ENCODE measurements at regions not wholly inside any gene's neighbourhood (a gene's known extent, or its start where the extent isn't known, plus 50 kb on each side); places are given as distances from the start of the nearest gene placed in this dataset.

DNA sequence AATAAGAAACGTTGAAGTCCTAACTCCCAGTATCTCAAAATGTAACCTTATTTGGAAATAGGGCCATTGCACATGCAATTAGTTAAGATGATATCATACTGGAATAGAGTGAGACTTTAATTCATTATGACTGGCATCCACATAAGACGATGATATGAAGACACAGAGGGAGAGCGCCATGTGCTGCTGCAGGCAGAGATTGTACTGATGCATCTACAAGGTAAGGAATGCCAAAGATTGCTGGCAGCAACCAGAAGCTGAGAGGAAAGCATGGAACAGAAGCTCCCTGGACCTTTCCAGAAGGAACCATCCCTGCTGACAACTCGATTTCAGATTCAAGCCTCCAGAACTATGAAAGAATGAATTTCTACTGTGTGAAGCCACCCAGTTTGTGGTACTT, 697.0 kb upstream of the INTU start:
- DNase-seq (ENCODE audit: low spot score): no peak

DNA sequence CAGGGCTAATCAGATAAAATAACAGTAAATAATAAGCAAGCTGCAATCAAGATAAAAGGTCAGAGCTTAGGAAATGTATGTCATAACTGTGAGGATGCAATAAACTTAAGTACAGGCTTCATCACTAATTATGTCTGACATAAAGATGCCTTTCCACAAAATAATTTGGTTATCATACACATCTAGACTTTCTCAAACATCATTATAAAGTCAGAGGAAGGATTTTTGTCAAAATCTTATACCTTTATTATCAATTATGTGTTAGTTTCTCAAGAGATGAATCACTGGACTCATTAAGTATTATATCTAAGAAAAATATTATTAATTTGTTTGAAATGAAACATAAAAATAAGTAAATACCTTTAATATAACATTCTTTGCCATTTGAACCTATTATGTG, 695.4 kb upstream of the INTU start:
- no peak for DNase-seq (ENCODE audit: low spot score)

DNA sequence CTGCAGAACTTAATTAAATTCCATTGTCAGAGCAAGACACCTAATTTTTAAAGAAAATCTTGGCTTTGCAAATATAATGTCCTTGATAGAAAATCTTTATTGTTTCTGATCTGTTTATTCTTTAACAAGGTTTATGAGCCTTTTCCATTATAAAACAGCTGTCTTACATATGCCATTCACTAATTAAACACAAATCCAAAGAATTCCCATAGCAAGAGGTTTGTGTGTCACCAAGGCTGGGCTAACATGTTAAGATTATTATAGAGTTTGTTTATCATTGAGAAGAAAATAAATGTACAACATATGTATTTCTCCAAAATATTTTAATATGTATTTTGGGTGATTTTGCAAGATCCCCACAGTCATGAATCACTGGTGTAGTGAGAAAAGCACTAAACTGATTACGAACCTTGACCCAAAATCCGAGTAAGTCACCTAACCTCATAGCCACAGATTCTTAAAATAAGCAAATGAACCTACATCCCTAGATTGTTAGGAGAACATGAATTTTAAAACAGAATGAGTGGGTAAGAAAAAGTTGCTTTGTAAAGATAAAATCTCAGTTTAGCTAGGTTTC, 694.8 kb upstream of the INTU start:
- DNase-seq (ENCODE audit: low spot score): no peak

DNA sequence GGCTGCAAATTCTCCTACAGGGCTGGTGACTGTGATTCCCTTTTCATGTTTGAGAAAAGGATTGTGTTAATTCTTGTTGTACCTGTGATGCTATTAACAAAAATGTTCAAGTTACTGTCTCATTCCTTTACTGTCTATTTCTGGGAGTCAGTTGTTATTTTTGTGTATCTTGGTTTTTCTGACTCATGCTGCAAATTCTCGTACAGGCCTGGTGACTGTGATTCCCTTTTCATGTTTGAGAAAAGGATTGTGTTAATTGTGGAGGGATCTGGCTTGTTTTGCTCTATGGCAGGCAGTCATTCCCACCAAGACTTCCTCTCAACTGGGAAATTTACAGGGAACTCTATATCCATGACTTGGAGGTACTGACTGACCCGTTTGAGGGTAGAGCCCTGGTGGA, 693.4 kb upstream of the INTU start:
- DNase-seq (ENCODE audit: low spot score): no peak

DNA sequence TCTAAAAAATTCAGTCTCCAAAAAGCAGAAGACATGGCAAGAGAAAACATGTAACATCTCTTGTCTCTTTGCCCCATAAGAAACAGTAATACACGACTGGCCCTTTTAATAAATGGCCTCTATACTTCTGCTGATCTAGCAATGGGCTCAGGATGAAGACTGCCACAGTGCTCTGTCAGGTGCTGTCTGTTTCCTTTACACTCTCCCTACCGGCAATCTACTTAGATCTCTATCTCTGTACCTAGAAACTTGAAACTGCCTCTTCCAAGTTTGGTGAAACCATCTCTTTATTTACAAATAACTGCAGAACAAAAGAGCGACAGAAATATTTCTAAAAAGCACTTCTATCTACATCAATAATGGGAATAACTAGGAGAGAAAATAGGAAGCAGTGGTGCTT, 685.2 kb upstream of the INTU start:
- DNase-seq (ENCODE audit: low spot score): no peak

DNA sequence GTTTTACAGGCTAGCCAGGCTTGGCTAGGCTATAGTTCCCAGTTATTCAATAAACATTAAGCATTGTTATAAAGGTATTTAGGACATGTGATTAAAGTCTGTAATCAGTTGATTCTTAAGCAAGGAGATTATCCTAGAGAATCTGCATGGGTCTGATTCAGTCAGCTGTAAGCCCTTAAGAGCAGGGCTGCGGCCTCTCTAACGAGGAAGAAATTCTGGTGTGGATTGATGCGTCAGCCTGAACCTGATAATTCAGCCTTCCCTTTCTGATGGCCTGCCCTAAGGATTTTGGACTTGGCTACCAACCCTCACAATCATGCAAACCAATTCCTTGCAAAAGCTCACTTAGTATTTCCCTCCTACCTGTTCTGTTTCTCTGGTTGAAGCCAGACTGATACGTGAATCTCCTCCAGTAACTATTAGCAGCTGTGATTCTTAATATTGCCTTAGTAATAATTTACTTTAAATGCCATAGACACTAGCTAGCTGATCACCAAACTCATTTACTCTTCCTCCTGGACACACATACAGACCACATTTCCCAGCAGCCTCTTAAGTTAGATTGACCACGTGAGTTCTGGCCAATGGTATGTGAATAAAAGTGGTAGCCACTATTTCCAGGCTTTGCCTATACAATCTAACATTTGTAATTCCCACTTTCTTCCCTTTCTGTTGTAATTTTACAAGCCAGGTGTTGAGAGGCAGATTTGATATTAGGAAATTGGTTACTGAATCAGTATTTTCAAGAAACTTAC, 678.0 kb upstream of the INTU start:
- DNase-seq (ENCODE audit: low spot score): no peak

DNA sequence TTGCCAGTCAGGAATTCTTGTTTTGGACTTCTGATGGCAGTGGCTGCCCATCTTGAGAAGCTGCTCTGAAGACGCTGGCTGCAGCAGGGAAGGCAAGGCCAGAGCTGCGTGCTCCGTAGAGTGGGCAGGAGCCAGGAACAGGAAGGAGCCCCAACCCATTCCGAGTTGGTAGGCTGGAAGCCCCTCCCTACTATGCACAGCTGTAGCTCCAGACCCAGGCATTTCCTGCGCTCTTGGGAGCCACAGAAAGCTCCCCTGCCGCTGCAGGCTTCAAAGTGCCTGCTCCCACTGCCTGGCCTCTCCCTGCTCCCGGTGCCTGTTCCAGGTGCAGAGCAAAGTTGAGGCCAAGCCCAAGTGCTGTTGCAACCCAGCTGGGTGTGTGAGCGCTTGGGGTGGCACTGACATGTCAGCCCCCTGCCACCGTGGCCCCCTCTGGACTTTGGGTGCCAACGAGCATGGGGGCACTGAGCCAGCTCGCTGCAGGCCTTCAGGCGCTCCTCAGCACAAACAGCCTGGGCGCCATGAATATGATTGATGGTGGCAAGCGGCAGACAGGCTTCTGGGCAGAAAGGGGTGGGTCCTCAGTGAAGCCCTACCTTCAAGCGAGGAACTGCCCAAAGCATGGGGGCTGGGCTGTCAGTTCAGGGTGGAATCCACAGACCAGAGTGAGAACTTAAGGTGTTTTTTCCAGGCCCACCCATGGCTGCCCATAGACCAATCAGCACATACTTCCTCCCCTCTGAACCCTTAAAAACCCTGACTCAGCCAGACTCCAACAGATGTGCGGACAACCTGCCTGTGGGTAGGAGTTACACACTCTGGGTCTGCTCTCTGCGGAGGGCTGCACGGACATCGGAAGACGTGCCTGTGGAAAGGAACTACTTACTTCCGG, 677.2 kb upstream of the INTU start:
- DNase-seq (ENCODE audit: low spot score): no peak

DNA sequence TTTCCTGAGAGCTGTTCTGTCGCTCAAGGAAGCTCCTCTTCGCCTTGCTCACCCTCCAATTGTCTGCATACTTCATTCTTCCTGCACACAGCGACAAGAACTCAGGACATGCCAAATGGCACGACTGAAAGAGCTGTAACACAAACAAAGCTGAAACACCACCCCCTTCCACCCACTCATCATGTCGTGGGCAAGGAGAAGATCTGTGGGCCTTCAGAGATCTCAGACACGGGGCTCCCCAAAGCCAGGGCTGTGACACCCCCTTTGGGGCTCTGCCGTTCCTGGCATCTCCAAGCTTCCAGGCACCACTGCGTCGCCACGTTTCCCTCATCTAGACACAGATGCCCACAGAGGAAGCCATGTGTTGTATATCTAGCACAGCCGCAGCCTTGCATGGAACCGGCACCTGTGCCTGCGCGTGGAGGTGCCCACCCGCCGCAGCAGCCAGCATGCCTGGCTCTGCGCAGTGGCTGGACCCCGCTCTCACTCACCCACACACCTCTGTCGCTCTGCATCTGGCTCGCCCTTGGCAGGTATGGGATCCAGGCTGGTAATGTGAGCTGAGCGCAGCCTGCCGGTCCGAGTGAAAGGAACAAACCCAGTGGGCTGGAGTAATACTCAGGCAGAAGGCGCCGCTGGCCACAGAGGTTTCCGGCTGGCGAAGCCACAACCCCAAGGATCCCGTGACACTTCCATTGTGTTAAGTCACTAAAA, 676.4 kb upstream of the INTU start:
- no peak for DNase-seq (ENCODE audit: low spot score)

DNA sequence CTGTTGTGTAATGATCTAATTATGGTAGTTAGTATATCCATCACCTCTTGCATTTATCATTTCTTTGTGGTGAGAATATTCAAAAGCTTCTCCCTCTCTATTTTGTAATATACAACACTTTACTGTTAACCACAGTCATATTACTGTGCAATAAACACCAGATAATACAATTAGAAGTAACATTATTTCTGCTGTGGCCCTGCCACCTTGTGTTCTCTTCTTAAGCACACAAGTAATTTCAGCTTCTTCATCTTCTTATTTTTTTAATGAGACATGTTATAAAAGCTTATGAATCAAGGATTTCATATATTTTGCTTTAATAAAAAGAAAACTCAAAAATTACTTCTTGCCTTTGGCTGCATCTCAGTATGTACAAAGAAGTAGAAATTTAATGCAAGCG, 675.2 kb upstream of the INTU start:
- no peak for DNase-seq (ENCODE audit: low spot score)

DNA sequence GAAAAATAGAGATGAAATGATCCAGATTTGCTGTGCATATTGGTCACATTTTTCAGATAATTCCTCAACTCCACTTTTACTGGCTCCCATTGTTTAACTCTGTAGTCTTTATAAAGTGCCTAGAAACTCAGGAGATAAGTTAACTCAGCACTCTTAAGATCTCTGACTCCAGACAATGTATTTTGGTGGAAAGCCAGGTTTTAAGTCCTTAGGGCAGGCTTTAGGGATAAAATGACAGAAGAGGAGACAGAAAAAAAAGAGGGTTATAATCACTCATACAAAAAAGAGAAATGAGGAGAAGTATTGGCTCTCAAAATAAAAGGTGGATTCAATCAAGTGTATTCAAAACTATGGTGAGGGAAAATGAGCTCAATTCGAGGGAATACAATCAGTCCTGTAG, 674.8 kb upstream of the INTU start:
- no peak for DNase-seq (ENCODE audit: low spot score)

DNA sequence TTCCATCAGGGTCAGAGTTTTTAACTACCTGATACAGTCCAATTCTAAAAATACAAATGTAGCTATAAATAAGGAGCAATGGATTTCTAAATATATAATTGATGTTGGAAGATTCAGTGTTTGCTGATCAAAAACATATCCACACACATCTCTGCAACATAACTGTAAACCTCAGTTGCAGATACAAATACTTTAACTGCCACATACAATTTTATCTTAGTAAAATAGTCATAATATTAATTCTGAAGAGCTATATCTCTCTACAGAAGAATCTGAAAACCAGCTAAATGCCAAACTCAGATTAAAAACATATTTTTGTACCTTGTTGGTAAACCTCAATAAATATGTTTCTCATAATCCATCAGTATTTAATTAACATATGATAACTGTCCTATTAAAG, 674.3 kb upstream of the INTU start:
- no peak for DNase-seq (ENCODE audit: low spot score)

DNA sequence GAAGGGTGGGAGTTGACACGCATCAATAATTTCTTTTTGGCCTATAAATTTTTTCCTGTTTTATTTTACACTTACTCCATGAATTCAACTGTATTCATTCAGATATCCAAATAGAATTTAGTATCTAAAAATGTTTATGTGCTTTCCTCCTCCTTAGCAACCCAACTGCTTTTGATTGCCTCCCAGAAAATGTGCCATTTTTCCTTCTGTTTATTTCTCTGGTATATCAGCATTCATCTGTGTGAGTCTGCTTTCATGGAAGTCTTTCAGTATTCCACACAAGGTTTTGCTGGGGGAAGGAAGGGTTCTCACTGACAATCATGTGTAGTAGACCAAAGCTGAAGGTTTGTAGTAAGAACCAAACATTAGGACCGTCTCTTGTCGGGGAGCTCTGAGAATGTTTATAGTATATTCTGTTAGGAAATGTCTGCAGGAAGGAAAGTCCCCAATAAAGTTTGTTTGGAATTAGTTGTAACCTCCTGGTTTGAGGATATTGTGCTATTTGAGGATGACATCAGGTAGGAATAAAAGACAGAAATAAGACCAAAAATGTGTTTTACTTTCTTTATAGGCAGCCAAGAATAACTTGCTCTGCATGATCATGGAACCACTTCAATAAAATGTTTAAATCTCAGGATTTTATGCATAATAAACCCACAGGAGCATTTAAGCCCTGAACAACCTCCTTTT, 673.6 kb upstream of the INTU start:
- no peak for DNase-seq (ENCODE audit: low spot score)

DNA sequence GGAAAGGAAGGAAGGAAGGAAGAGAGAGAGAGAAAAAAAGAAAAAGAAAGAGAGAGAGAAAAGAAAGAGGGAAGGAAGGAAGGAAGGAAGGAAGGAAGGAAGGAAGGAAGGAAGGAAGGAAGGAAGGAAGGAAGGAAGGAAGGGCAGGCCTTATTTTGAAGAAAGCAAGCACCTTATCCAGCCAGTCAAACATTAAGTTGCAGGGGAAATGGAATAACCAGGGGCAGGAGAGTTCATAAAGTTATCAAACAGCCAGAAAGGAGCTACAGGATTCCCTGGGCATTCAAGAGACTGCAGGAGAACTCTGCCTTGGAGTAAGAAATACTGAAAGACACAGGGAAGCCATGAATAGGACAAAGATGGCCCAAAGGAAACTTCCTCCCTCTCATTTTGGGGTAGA, 672.0 kb upstream of the INTU start:
- DNase-seq (ENCODE audit: low spot score): no peak

DNA sequence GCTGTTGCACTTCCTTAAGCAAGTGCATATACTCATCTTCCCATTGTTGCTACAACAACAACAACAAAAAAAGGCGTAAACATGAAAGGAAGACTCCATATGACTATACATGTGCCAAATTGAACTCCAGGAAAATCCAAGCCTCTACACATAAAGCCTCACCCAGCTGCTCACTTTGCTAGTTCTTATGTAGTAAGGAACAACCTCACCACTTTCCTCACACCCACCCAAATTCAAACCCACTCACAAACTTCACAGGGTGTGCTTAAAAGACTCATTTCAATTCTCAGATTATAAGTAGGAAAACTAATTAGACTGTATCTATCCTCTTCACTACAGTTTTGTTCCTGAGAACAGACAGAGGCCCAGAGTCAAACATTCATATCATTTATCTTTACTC, 671.1 kb upstream of the INTU start:
- DNase-seq (ENCODE audit: low spot score): no peak

DNA sequence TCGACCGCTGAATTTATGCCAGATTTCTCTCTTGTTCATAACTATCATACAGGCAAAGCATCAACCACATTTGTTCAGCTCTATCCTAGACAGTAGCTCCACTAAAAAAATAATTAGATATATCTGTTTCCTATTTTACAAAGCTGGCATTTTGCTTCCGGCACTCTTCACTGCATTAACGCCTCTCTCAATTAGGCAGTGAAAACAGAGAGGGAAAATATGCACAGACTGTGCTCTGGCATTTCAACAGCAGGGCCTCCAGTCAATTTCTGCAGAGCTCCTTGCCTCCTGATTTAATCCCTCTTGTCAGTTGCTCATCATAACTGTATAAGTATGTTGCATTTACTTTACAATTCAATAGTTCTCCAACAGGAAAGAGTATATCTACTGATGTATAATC, 666.9 kb upstream of the INTU start:
- no peak for DNase-seq (ENCODE audit: low spot score)

DNA sequence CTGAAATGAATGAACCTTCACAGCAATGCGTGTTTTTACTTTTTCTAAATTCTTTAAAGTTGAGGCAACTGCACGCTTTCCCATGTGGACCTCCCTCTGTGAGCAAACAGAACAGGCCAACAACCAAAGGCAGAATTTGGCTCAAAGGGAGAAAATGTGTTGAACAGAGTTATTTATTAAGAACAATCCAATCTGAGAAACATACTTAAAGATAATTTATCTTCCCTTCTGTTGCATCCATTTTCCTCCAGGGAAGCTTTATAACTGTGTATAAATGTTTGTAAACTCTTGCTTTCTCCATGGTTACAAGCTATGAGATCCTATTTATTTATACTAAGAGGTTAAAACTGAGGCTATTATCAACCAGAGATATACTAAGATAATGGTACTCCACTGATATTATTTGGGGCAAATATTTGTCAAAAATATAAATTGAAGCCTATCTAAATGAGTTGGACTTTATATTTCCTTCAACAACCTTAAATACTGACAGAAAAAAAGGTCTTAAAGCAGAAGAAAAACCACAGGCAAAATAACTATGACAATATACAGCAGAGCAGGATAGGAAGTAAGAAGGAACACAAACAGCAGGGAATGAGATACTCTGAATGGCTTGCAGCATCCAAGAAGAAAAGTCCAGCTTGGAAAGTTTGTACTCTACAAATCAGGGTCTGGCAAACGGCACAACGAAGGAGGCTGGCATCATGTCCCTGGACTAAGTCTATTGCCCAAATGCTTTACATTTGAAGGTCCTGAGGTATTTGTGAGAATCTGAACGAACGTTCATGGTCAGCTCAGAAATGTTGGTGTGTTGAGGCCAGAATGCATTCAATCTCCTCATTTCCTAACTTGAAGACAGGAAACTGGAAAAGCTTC, 663.2 kb upstream of the INTU start:
- no peak for DNase-seq (ENCODE audit: low spot score)

DNA sequence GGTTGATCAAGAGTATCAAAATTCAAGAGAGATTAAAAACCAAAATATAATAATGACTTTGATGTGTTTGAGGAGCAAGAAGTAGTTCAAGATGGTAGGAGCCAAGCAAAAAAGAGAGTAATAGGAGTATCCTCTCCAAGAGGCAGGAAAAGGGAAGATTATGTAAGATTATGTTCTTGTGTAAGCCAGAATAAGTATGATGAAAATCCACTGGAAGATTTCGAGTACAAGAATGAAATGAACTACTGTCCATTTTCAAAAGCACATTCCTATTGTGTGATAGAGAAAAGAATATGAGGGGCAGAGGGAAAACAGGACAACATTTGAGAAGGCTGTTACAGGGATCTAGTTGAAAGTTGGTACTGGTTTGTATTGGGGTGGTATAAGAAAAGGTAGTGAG, 659.6 kb upstream of the INTU start:
- no peak for DNase-seq (ENCODE audit: low spot score)

DNA sequence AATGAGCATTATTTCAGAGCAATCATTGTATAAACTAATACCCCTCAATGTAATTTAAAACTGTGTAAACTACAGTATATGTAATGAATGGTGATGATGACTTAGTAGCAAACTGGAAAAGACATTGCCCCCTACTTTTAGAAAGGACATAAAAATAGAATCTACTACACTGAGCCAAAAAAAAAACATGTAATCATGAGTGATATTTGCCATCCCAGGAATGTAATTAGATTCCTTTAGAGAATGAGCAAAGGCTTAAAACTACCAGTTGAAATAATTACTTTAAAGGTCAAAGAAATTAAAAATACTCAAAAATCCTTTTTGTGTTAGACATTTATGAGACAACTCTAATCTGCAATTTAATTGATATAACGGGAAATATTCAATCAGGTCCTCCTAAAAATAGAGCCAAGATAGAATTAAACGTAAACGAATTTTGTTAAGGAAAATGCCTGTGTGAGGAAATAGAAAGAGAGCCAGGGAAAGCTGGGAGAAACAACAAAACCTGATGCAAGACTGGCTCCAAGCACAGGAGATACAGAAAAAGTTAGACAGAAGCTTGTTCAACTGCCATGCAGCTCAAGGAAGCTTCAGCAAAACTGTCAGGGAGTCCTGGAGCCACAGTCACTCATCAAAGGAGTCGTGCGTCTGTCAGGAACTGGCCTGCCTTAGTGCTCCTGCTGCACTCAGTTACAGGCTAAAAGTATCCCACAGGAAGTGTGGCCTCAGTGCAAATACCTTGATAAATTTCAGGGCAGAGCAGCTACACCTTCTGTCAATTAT, 655.7 kb upstream of the INTU start:
- DNase-seq (ENCODE audit: low spot score): no peak

DNA sequence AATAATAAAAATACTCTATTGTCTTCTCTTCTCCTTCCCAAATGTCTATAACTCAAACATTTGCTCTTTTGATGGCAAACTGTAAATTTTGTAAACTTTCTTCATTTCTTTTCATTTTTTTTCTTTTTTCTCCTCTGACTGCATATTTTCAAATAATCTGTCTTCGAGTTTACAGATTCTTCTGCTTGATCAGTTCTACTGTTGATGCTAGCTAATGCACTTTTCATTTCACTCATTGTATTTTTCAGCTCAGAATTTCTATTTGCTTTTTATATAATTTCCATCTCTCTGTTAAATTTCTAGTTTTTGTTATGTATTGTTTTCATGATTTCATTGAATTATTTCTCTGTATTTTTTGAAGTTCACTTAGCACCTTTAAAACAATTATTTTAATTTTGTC, 646.8 kb upstream of the INTU start:
- no peak for DNase-seq (ENCODE audit: low spot score)

DNA sequence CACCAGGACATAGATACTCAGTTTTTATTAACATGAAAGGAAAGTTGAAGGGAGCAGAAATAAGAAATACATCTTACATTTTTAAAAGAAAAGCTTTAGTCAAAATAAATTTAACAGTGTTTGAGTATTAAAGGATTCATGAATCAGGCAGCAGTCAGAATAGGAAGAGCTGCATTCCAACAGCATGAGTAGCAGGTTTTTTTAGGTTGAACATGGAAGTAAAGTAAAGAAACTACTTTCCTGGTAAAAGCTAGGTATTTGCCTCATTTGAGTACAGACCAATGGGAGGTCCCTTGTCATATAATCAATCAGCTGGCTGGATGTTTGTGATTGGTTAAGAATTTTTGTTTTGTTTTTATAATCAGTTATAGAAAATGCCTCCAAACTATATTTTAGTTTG, 645.9 kb upstream of the INTU start:
- no peak for DNase-seq (ENCODE audit: low spot score)

Measured in cerebellar cortex (tissue), 1 donor.